ENCODE measurements at regions not wholly inside any gene's neighbourhood (a gene's known extent, or its start where the extent isn't known, plus 50 kb on each side); places are given as distances from the start of the nearest gene placed in this dataset.

- no peak for DNase-seq (ENCODE audit: low read depth)
Measured at GRCh38 chr4:13047591-13047990, 436.5 kb downstream of the RAB28 start.

- DNase-seq (ENCODE audit: low read depth): no peak
Measured at GRCh38 chr4:13036841-13037240, 447.3 kb downstream of the RAB28 start.

- no peak for DNase-seq (ENCODE audit: low read depth)
Measured at GRCh38 chr4:13032936-13033335, 451.2 kb downstream of the RAB28 start.

GRCh38 chr4:13024147-13025105 is 459.7 kb downstream of the RAB28 start:
- DNase-seq (ENCODE audit: low read depth): no peak

- DNase-seq (ENCODE audit: low read depth): no peak
Measured at GRCh38 chr4:13007802-13008470, 476.2 kb downstream of the RAB28 start.

GRCh38 chr4:12993923-12994322 is 490.2 kb downstream of the RAB28 start:
- no peak for DNase-seq (ENCODE audit: low read depth)

GRCh38 chr4:12987284-12987683 is 496.9 kb downstream of the RAB28 start:
- DNase-seq (ENCODE audit: low read depth): no peak

GRCh38 chr4:12979797-12980196 is 504.3 kb downstream of the RAB28 start:
- no peak for DNase-seq (ENCODE audit: low read depth)

GRCh38 chr4:12978310-12978709 is 505.8 kb downstream of the RAB28 start:
- no peak for DNase-seq (ENCODE audit: low read depth)

GRCh38 chr4:12975511-12975910 is 508.6 kb downstream of the RAB28 start:
- DNase-seq (ENCODE audit: low read depth): no peak

- no peak for DNase-seq (ENCODE audit: low read depth)
Measured at GRCh38 chr4:12973522-12973921, 510.6 kb downstream of the RAB28 start.

GRCh38 chr4:12968345-12968744 is 515.8 kb downstream of the RAB28 start:
- no peak for DNase-seq (ENCODE audit: low read depth)

- no peak for DNase-seq (ENCODE audit: low read depth)
Measured at GRCh38 chr4:12966726-12967125, 517.4 kb downstream of the RAB28 start.

- DNase-seq (ENCODE audit: low read depth): no peak
Measured at GRCh38 chr4:12965334-12965733, 518.8 kb downstream of the RAB28 start.

- DNase-seq (ENCODE audit: low read depth): no peak
Measured at GRCh38 chr4:12963912-12964311, 520.2 kb downstream of the RAB28 start.

GRCh38 chr4:12963291-12963690 is 520.8 kb downstream of the RAB28 start:
- DNase-seq (ENCODE audit: low read depth): no peak

- no peak for DNase-seq (ENCODE audit: low read depth)
Measured at GRCh38 chr4:12961713-12962112, 522.4 kb downstream of the RAB28 start.

GRCh38 chr4:12958436-12958835 is 525.7 kb downstream of the RAB28 start:
- no peak for DNase-seq (ENCODE audit: low read depth)

GRCh38 chr4:12957108-12957507 is 527.0 kb downstream of the RAB28 start:
- no peak for DNase-seq (ENCODE audit: low read depth)

- DNase-seq (ENCODE audit: low read depth): no peak
Measured at GRCh38 chr4:12956026-12956425, 528.1 kb downstream of the RAB28 start.

- DNase-seq (ENCODE audit: low read depth): peak; percentile 11
Measured at GRCh38 chr4:12949719-12950490, 534.2 kb downstream of the RAB28 start.

GRCh38 chr4:12943069-12943468 is 541.1 kb downstream of the RAB28 start:
- DNase-seq (ENCODE audit: low read depth): no peak
